ENCODE measurements at regions not wholly inside any gene's neighbourhood (a gene's known extent, or its start where the extent isn't known, plus 50 kb on each side); places are given as distances from the start of the nearest gene placed in this dataset.

- Histone ChIP-seq H3K27me3 (ENCODE audit: control insufficient read depth in 3 of 3, insufficient read depth in 3 of 3, low read depth in 1 of 3, low read length in 3 of 3) (no peaks in the 10 kb centered on the region), H2AFZ (ENCODE audit: low read length) (no peak overlapping the region), H3K4me2 (ENCODE audit: insufficient read depth, low read length, poor library complexity, severe bottlenecking) (no peak overlapping the region), H3K4ac (ENCODE audit: low read length) (no peak overlapping the region), H3K4me1 (ENCODE audit: control insufficient read depth in 2 of 2, insufficient read depth in 1 of 2, low read depth in 1 of 2, low read length in 2 of 2) (no peaks in the 10 kb centered on the region), H3K14ac (ENCODE audit: low read length) (no peak overlapping the region), H3K36me3 (replicated peaks in 1 of 2; ENCODE audit: control insufficient read depth in 2 of 2, insufficient read depth in 2 of 2, low read length in 2 of 2) (no peaks in the 10 kb centered on the region), H2BK5ac (ENCODE audit: low read length) (no peak overlapping the region), H2BK15ac (ENCODE audit: low read length) (no peak overlapping the region), H2AK5ac (ENCODE audit: low read depth, low read length) (no peak overlapping the region), H3K4me3 (ENCODE audit: low read length in 2 of 2) (no peak overlapping the region), H3K9ac (ENCODE audit: low read depth, low read length, poor library complexity) (no peak overlapping the region), H3K18ac (ENCODE audit: low read length) (no peak overlapping the region), H3K79me1 (ENCODE audit: low read depth, low read length) (no peaks in the 10 kb centered on the region), H4K91ac (ENCODE audit: low read depth, low read length, poor library complexity) (no peak overlapping the region), H4K8ac (ENCODE audit: low read depth, low read length) (no peak overlapping the region), H2BK120ac (ENCODE audit: low read depth, low read length) (no peak overlapping the region), H2BK12ac (ENCODE audit: low read length) (no peak overlapping the region), H3K23ac (ENCODE audit: low read depth, low read length, poor library complexity) (no peak overlapping the region), H3K9me3 (replicated peaks in 1 of 2; ENCODE audit: control insufficient read depth in 2 of 2, insufficient read depth in 1 of 2, low read depth in 1 of 2, low read length in 2 of 2) (no peaks in the 10 kb centered on the region), H3K27ac (replicated peaks; ENCODE audit: low read length) (no peak overlapping the region)
- no peak for DNase-seq (ENCODE audit: low spot score)
- no CpG with 5 or more reads among the region's 2 CpGs for WGBS, 2 donors (ENCODE audit: extremely low coverage in 2 of 2, insufficient read length in 2 of 2, insufficient replicate concordance in 1 of 2)
These were observed 251.8 kb upstream of the NR4A3 start for GRCh38 chr9:99569840-99570239.

DNA sequence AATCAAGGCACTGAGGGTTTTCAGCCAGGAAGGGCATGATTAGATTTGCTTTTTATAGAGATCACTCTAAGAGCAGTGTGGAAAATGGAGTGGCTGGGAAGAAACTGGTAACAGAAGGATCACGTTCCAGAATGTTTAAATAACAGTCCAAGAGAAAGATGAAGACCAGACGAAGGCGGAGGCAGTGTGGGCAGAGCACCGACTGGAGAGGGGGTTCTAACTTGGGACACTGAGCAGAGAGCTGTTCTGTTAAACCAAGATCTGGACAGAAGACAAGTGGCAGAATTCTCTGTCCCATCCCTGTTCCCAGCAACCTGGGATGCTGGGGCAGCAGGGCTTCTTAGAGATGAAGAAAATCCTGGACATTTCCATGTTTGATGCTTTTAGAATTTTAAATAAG is 249.1 kb upstream of the NR4A3 start:
- Histone ChIP-seq H3K36me3 (replicated peaks in 1 of 2; ENCODE audit: control insufficient read depth in 2 of 2, insufficient read depth in 2 of 2, low read length in 2 of 2) (no peaks in the 10 kb centered on the region), H2BK120ac (ENCODE audit: low read depth, low read length) (no peak overlapping the region), H3K9me3 (replicated peaks in 1 of 2; ENCODE audit: control insufficient read depth in 2 of 2, insufficient read depth in 1 of 2, low read depth in 1 of 2, low read length in 2 of 2) (no peaks in the 10 kb centered on the region), H3K79me1 (ENCODE audit: low read depth, low read length) (no peaks in the 10 kb centered on the region), H3K4me3 (ENCODE audit: low read length in 2 of 2) (no peak overlapping the region), H2BK12ac (ENCODE audit: low read length) (no peak overlapping the region), H3K14ac (ENCODE audit: low read length) (no peak overlapping the region), H3K27me3 (ENCODE audit: control insufficient read depth in 3 of 3, insufficient read depth in 3 of 3, low read depth in 1 of 3, low read length in 3 of 3) (no peaks in the 10 kb centered on the region), H4K91ac (ENCODE audit: low read depth, low read length, poor library complexity) (no peak overlapping the region), H3K27ac (replicated peaks; ENCODE audit: low read length) (no peak overlapping the region), H3K18ac (ENCODE audit: low read length) (no peak overlapping the region), H3K23ac (ENCODE audit: low read depth, low read length, poor library complexity) (no peak overlapping the region), H3K4ac (ENCODE audit: low read length) (no peak overlapping the region), H3K4me2 (ENCODE audit: insufficient read depth, low read length, poor library complexity, severe bottlenecking) (no peak overlapping the region), H3K9ac (ENCODE audit: low read depth, low read length, poor library complexity) (no peak overlapping the region), H3K4me1 (ENCODE audit: control insufficient read depth in 2 of 2, insufficient read depth in 1 of 2, low read depth in 1 of 2, low read length in 2 of 2) (peaks cover 0 to 1% of the 10 kb centered on the region in 2 donors), H4K8ac (ENCODE audit: low read depth, low read length) (no peak overlapping the region), H2BK5ac (ENCODE audit: low read length) (no peak overlapping the region), H2BK15ac (ENCODE audit: low read length) (no peak overlapping the region), H2AFZ (ENCODE audit: low read length) (no peak overlapping the region), H2AK5ac (ENCODE audit: low read depth, low read length) (no peak overlapping the region)
- WGBS, 2 donors (ENCODE audit: extremely low coverage in 2 of 2, insufficient read length in 2 of 2, insufficient replicate concordance in 1 of 2), result no CpG with 5 or more reads among the region's 4 CpGs
- no peak for DNase-seq (ENCODE audit: low spot score)

GRCh38 chr9:99573085-99573484 is 248.6 kb upstream of the NR4A3 start:
- no peak overlapping the region for H3K4me3 ChIP-seq (ENCODE audit: low read length in 2 of 2)
- H2BK15ac ChIP-seq (ENCODE audit: low read length), result no peak overlapping the region
- no peak overlapping the region for H3K27ac ChIP-seq (replicated peaks; ENCODE audit: low read length)
- H2AK5ac ChIP-seq (ENCODE audit: low read depth, low read length), result no peak overlapping the region
- no peak overlapping the region for H3K18ac ChIP-seq (ENCODE audit: low read length)
- no peaks in the 10 kb centered on the region for H3K79me1 ChIP-seq (ENCODE audit: low read depth, low read length)
- H3K4me1 ChIP-seq (ENCODE audit: control insufficient read depth in 2 of 2, insufficient read depth in 1 of 2, low read depth in 1 of 2, low read length in 2 of 2), result peaks cover 0 to 1% of the 10 kb centered on the region in 2 donors
- DNase-seq (ENCODE audit: low spot score), result no peak
- H2BK5ac ChIP-seq (ENCODE audit: low read length), result no peak overlapping the region
- H3K23ac ChIP-seq (ENCODE audit: low read depth, low read length, poor library complexity), result no peak overlapping the region
- H4K91ac ChIP-seq (ENCODE audit: low read depth, low read length, poor library complexity), result no peak overlapping the region
- no peaks in the 10 kb centered on the region for H3K27me3 ChIP-seq (ENCODE audit: control insufficient read depth in 3 of 3, insufficient read depth in 3 of 3, low read depth in 1 of 3, low read length in 3 of 3)
- WGBS, 2 donors (ENCODE audit: extremely low coverage in 2 of 2, insufficient read length in 2 of 2, insufficient replicate concordance in 1 of 2), result no CpG with 5 or more reads among the region's 5 CpGs
- H3K14ac ChIP-seq (ENCODE audit: low read length), result no peak overlapping the region
- H4K8ac ChIP-seq (ENCODE audit: low read depth, low read length), result no peak overlapping the region
- H3K4me2 ChIP-seq (ENCODE audit: insufficient read depth, low read length, poor library complexity, severe bottlenecking), result no peak overlapping the region
- no peak overlapping the region for H2BK120ac ChIP-seq (ENCODE audit: low read depth, low read length)
- H3K4ac ChIP-seq (ENCODE audit: low read length), result no peak overlapping the region
- H3K9me3 ChIP-seq (replicated peaks in 1 of 2; ENCODE audit: control insufficient read depth in 2 of 2, insufficient read depth in 1 of 2, low read depth in 1 of 2, low read length in 2 of 2), result no peaks in the 10 kb centered on the region
- H2BK12ac ChIP-seq (ENCODE audit: low read length), result no peak overlapping the region
- no peak overlapping the region for H3K9ac ChIP-seq (ENCODE audit: low read depth, low read length, poor library complexity)
- H3K36me3 ChIP-seq (replicated peaks in 1 of 2; ENCODE audit: control insufficient read depth in 2 of 2, insufficient read depth in 2 of 2, low read length in 2 of 2), result no peaks in the 10 kb centered on the region
- no peak overlapping the region for H2AFZ ChIP-seq (ENCODE audit: low read length)

GRCh38 chr9:99573886-99574285 is 247.8 kb upstream of the NR4A3 start:
- Histone ChIP-seq H3K14ac (ENCODE audit: low read length) (no peak overlapping the region), H3K23ac (ENCODE audit: low read depth, low read length, poor library complexity) (no peak overlapping the region), H2AK5ac (ENCODE audit: low read depth, low read length) (no peak overlapping the region), H2BK5ac (ENCODE audit: low read length) (no peak overlapping the region), H4K8ac (ENCODE audit: low read depth, low read length) (no peak overlapping the region), H4K91ac (ENCODE audit: low read depth, low read length, poor library complexity) (no peak overlapping the region), H3K4me3 (ENCODE audit: low read length in 2 of 2) (no peak overlapping the region), H3K18ac (ENCODE audit: low read length) (no peak overlapping the region), H3K79me1 (ENCODE audit: low read depth, low read length) (no peaks in the 10 kb centered on the region), H3K9ac (ENCODE audit: low read depth, low read length, poor library complexity) (no peak overlapping the region), H3K9me3 (replicated peaks in 1 of 2; ENCODE audit: control insufficient read depth in 2 of 2, insufficient read depth in 1 of 2, low read depth in 1 of 2, low read length in 2 of 2) (no peaks in the 10 kb centered on the region), H2BK12ac (ENCODE audit: low read length) (no peak overlapping the region), H3K4me2 (ENCODE audit: insufficient read depth, low read length, poor library complexity, severe bottlenecking) (no peak overlapping the region), H3K27me3 (ENCODE audit: control insufficient read depth in 3 of 3, insufficient read depth in 3 of 3, low read depth in 1 of 3, low read length in 3 of 3) (no peaks in the 10 kb centered on the region), H2BK120ac (ENCODE audit: low read depth, low read length) (no peak overlapping the region), H3K4me1 (ENCODE audit: control insufficient read depth in 2 of 2, insufficient read depth in 1 of 2, low read depth in 1 of 2, low read length in 2 of 2) (peaks cover 0 to 1% of the 10 kb centered on the region in 2 donors), H2BK15ac (ENCODE audit: low read length) (no peak overlapping the region), H3K4ac (ENCODE audit: low read length) (no peak overlapping the region), H2AFZ (ENCODE audit: low read length) (no peak overlapping the region), H3K36me3 (replicated peaks in 1 of 2; ENCODE audit: control insufficient read depth in 2 of 2, insufficient read depth in 2 of 2, low read length in 2 of 2) (no peaks in the 10 kb centered on the region), H3K27ac (replicated peaks; ENCODE audit: low read length) (no peak overlapping the region)
- no CpG with 5 or more reads among the region's 2 CpGs for WGBS, 2 donors (ENCODE audit: extremely low coverage in 2 of 2, insufficient read length in 2 of 2, insufficient replicate concordance in 1 of 2)
- DNase-seq (ENCODE audit: low spot score), result no peak

Data from neuronal stem cell (in vitro differentiated cells).